Aorta (tissue), 5 donors: ENCODE measurements at regions not wholly inside any gene's neighbourhood (a gene's known extent, or its start where the extent isn't known, plus 50 kb on each side); places are given as distances from the start of the nearest gene placed in this dataset.

Source experiments
- ATAC-seq: fragments of 200-7000 bp; cut with Tn5 transposase; one replicate; pipeline ENCODE4 v1.9.1; 2022; ENCODE audit warnings: moderate library complexity; ENCODE audit not compliant: low FRiP score
- DNase-seq, 2 donors: peaks; one replicate each; pipeline ENCODE4 v3.0.0-alpha.2; 2020
- H3K27ac ChIP-seq, 2 donors: one replicate each; pipeline ENCODE4 v1.5.1; 2013; ENCODE audit warnings: low read length in 2 of 2, mild to moderate bottlenecking in 2 of 2, moderate library complexity in 2 of 2, control low read depth in 1 of 2, inconsistent platforms in 1 of 2, low read depth in 1 of 2
- H3K27me3 ChIP-seq, 2 donors: one replicate each; pipeline ENCODE4 v1.6.1; 2013; ENCODE audit warnings: control low read depth in 1 of 2, low read length in 1 of 2, mild to moderate bottlenecking in 1 of 2, moderate library complexity in 1 of 2; ENCODE audit not compliant: insufficient read depth in 2 of 2, control insufficient read depth in 1 of 2
- H3K36me3 ChIP-seq, 2 donors: one replicate each; pipeline ENCODE4 v1.6.1; 2013; ENCODE audit warnings: control low read depth in 1 of 2, low read length in 1 of 2, mild to moderate bottlenecking in 1 of 2; ENCODE audit not compliant: insufficient read depth in 2 of 2, control insufficient read depth in 1 of 2
- H3K4me1 ChIP-seq, 2 donors: one replicate each; pipeline ENCODE4 v1.6.1; 2013; ENCODE audit warnings: low read length in 2 of 2, control low read depth in 1 of 2, mild to moderate bottlenecking in 1 of 2, moderate library complexity in 1 of 2; ENCODE audit not compliant: insufficient read depth in 2 of 2, control insufficient read depth in 1 of 2
- H3K4me3 ChIP-seq, 2 donors: one replicate each; pipeline ENCODE4 v1.5.1; 2013; ENCODE audit warnings: low read length in 2 of 2, control low read depth in 1 of 2, mild to moderate bottlenecking in 1 of 2
- H3K9me3 ChIP-seq: one replicate; pipeline ENCODE4 v1.6.1; 2013; ENCODE audit warnings: mild to moderate bottlenecking, low read length; ENCODE audit not compliant: control insufficient read depth
- WGBS, 2 donors: extraction: QIAGEN DNeasy Blood & Tissue Kit; methylation state at CpG; one replicate each; pipeline ENCODE4 v1.1.7; 2013; 5-methylcytosine and 5-hydroxymethylcytosine counted together
- intact Hi-C, 2 donors: fragments of 100-400 bp; cut with DNase I; formaldehyde crosslinking; loops; one replicate each; pipeline versions ENCODE4 v1.14.2 to v1.15.0; 2022
- donor health status: healthy with polysubstance abuse.
- donor health status: Bipolar disorder and iron deficiency.
- donor health status: DM: no; HTN: no; CAD: no.
- donor health status: DM: no; HTN: no; CAD: no.
- donor health status: DM: yes; HTN: yes; CAD: no.

GRCh38 chr14:54193871-54194270, 202.9 kb upstream of the CDKN3 start:
- no peak for ATAC-seq
- no peak overlapping the region for H3K27ac ChIP-seq
- WGBS, 2 donors: 4 to 9% methylated on average over 3 of the region's 3 CpGs
- H3K4me3 ChIP-seq: no peak overlapping the region
- no peaks in the 10 kb centered on the region for H3K27me3 ChIP-seq
- no peak for DNase-seq
- intact Hi-C loops: no loop called here
- H3K36me3 ChIP-seq: no peaks in the 10 kb centered on the region
- no peaks in the 10 kb centered on the region for H3K4me1 ChIP-seq
- no peaks in the 10 kb centered on the region for H3K9me3 ChIP-seq

GRCh38 chr14:54194501-54194900, 202.3 kb upstream of the CDKN3 start:
- Histone ChIP-seq H3K4me1 (no peaks in the 10 kb centered on the region), H3K9me3 (no peaks in the 10 kb centered on the region), H3K36me3 (no peaks in the 10 kb centered on the region), H3K27me3 (no peaks in the 10 kb centered on the region), H3K4me3 (no peak overlapping the region), H3K27ac (no peak overlapping the region)
- ATAC-seq: no peak
- no peak for DNase-seq
- 62 to 70% methylated on average over 2 of the region's 2 CpGs for WGBS, 2 donors
- intact Hi-C loops: no loop called here

DNA sequence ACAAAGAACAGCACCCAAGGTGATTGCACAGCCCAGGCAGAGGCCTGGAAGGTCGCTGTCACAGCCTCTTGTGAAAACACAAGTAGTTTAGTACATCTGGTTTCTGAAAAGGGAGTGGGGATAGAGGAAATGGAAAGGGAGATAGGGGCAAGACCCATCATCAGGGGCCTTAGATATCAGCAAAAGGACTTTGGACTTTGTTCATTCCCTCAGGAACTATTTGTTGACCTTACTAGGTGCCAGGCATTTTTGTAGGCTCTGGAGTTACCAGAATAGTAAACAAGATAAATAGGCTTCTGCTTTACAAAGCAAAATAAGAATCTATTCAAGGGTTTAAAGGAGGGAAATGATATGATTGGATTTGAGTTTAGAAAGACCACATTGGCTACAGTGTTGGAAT, 199.4 kb upstream of the CDKN3 start:
- H3K27me3 ChIP-seq: no peaks in the 10 kb centered on the region
- no peak overlapping the region for H3K27ac ChIP-seq
- H3K9me3 ChIP-seq: no peaks in the 10 kb centered on the region
- H3K4me1 ChIP-seq: no peaks in the 10 kb centered on the region
- intact Hi-C loops: no loop called here
- no peak overlapping the region for H3K4me3 ChIP-seq
- DNase-seq (no peak), ATAC-seq (no peak)
- WGBS, 2 donors: 65 to 85% methylated on average over 1 of the region's 1 CpG
- H3K36me3 ChIP-seq: no peaks in the 10 kb centered on the region

- H3K27me3 ChIP-seq: no peaks in the 10 kb centered on the region
- H3K36me3 ChIP-seq: no peaks in the 10 kb centered on the region
- 94 to 97% methylated on average over 2 of the region's 2 CpGs for WGBS, 2 donors
- intact Hi-C loops: no loop called here
- no peak for ATAC-seq
- no peaks in the 10 kb centered on the region for H3K4me1 ChIP-seq
- H3K9me3 ChIP-seq: no peaks in the 10 kb centered on the region
- no peak overlapping the region for H3K27ac ChIP-seq
- no peak for DNase-seq
- no peak overlapping the region for H3K4me3 ChIP-seq
Measured at GRCh38 chr14:54200726-54201125, 196.1 kb upstream of the CDKN3 start.

- WGBS, 2 donors: 93 to 96% methylated on average over 5 to 6 of the region's 6 CpGs
- DNase-seq (no peak), ATAC-seq (no peak)
- Histone ChIP-seq H3K4me3 (no peak overlapping the region), H3K9me3 (no peaks in the 10 kb centered on the region), H3K27ac (no peak overlapping the region), H3K27me3 (no peaks in the 10 kb centered on the region), H3K36me3 (no peaks in the 10 kb centered on the region), H3K4me1 (no peaks in the 10 kb centered on the region)
- intact Hi-C loops: no loop called here
Measured at GRCh38 chr14:54202288-54202687, 194.5 kb upstream of the CDKN3 start.

GRCh38 chr14:54206516-54206915, 190.3 kb upstream of the CDKN3 start:
- Histone ChIP-seq H3K36me3 (no peaks in the 10 kb centered on the region), H3K9me3 (no peaks in the 10 kb centered on the region), H3K27ac (no peak overlapping the region), H3K4me1 (no peaks in the 10 kb centered on the region), H3K27me3 (no peaks in the 10 kb centered on the region), H3K4me3 (no peak overlapping the region)
- 6 to 24% methylated on average over 1 of the region's 1 CpG for WGBS, 2 donors
- ATAC-seq (no peak), DNase-seq (no peak)
- intact Hi-C loops: no loop called here

DNA sequence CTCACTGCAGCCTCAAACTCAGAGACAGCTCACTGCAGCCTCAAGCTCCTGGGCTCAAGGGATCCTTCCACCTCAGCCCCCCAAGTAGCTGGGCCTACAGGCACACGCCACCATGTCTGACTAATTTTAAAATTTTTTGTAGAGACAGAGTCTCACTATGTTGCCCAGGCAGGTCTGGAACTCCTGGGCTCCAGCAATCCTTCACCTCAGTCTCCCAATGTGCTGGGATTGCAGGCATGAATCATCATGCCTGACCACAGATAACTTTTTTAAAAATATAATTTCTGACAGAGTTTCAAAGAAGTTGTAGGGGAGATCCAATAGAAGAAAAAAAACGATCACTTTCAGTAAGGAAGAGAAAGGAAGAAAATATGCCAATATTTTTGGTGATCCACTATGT, 189.7 kb upstream of the CDKN3 start:
- no peak overlapping the region for H3K4me3 ChIP-seq
- 77 to 88% methylated on average over 2 of the region's 2 CpGs for WGBS, 2 donors
- H3K27me3 ChIP-seq: no peaks in the 10 kb centered on the region
- H3K9me3 ChIP-seq: no peaks in the 10 kb centered on the region
- H3K4me1 ChIP-seq: no peaks in the 10 kb centered on the region
- H3K27ac ChIP-seq: no peak overlapping the region
- ATAC-seq: no peak
- DNase-seq: no peak
- intact Hi-C loops: no loop called here
- H3K36me3 ChIP-seq: no peaks in the 10 kb centered on the region

GRCh38 chr14:54207476-54208462, 189.0 kb upstream of the CDKN3 start:
- Histone ChIP-seq H3K27me3 (no peaks in the 10 kb centered on the region), H3K27ac (no peak overlapping the region), H3K36me3 (no peaks in the 10 kb centered on the region), H3K9me3 (no peaks in the 10 kb centered on the region), H3K4me3 (no peak overlapping the region), H3K4me1 (no peaks in the 10 kb centered on the region)
- intact Hi-C loops: no loop called here
- ATAC-seq: no peak
- WGBS, 2 donors: 75 to 76% methylated on average over 6 of the region's 6 CpGs
- no peak for DNase-seq

- no peak overlapping the region for H3K27ac ChIP-seq
- H3K4me3 ChIP-seq: no peak overlapping the region
- no peaks in the 10 kb centered on the region for H3K36me3 ChIP-seq
- ATAC-seq (no peak), DNase-seq (no peak)
- H3K27me3 ChIP-seq: no peaks in the 10 kb centered on the region
- no peaks in the 10 kb centered on the region for H3K9me3 ChIP-seq
- intact Hi-C loops: no loop called here
- WGBS, 2 donors: 50 to 60% methylated on average over 2 of the region's 2 CpGs
- no peaks in the 10 kb centered on the region for H3K4me1 ChIP-seq
Measured at GRCh38 chr14:54208751-54209150, 188.1 kb upstream of the CDKN3 start.
